HG03139 (cell line): ENCODE measurements at regions not wholly inside any gene's neighbourhood (a gene's known extent, or its start where the extent isn't known, plus 50 kb on each side); places are given as distances from the start of the nearest gene placed in this dataset.

Experiments
- ATAC-seq: cut with Tn5 transposase; IDR thresholded peaks from one replicate; pipeline ENCODE4 v1.9.1; 2021; ENCODE audit not compliant: unreplicated experiment

DNA sequence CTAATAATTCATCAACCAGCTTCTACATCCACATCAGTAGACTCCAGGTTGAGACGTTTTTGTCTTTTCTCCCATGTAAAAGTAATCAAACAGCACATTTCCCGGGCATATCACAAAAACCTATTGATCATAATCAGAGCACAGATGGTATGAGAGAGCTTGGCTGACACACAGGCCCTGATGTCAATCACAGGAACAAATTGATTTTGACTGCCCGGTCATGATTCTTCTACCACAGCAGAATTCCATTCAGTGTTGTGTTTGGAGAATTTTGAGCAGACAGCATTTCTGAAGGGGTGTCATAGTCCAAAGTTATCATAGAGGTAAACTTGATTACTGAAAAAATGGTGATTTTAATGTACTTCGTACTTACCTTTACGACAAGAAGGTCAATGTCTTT, 351.1 kb downstream of the ZSWIM6 start:
- no peak for ATAC-seq

DNA sequence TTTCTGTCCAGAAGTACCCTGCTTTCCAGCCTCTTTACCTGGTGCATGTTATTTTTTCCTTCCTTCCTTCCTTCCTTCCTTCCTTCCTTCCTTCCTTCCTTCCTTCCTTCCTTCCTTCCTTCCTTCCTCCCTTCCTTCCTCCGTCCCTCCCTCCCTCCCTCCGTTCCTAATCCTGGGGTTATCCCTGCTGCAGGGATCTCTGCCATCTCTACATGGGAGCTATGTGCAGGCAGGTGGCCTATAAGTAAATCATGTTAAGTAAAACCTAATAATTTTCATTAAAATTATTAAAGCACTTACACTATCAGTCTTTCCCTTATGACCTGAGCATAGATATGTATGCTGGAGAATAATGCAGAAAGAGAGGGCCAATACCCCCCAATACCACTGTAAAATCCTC, 351.9 kb downstream of the ZSWIM6 start:
- no peak for ATAC-seq

DNA sequence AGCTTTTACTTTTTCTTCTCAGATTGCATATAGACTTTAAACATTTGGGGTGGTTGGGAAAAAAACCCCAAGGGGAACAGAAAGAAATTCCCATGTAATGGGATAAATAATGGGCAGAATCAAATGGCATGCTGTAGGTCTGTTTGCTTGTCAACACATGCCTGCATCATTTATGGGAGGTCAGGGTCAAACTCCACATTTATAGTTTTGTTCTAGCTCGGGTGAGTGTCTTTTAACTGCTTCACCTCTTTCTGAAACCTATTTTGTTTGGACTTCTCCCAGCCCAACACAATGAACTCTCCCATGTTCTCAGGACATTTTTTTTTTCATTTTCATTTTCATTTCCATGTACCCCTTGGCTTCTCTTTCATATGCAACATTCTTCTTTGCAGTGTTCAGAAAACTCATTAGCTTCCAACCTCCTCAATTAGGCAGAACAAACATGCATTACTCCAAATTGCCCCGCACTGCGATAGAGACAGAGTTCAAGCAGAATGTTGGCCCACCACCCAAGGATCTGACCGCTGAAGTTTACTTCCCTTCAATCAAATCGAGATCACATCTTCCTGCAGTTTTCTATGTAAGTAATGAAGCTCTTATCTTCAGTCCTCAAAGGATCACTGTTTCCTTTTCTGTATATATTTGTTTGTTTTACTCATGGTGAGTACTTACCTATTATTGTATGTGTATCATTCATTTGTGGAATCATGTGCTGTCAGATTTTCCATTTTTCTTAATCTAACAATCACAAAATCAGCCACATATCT, 354.6 kb downstream of the ZSWIM6 start:
- ATAC-seq, result no peak

DNA sequence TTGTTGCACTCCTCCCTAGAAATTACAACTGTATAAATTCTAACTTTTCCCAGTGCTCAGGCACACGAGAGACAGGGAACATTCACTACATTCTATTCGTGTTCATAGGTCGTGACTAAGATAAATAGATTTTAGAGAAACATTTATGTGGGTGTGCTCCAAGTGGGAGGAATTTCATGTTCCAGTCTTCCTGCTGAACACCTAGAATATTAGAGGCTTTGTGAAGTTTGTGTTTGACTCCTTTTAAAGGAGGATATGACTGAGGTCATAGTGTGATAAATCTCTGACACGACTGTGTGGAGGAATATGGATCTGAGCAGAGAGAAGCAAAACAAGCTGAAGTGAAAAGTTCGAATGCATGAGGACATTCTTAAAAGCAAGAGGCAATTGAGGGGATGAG, 355.3 kb downstream of the ZSWIM6 start:
- no peak for ATAC-seq

DNA sequence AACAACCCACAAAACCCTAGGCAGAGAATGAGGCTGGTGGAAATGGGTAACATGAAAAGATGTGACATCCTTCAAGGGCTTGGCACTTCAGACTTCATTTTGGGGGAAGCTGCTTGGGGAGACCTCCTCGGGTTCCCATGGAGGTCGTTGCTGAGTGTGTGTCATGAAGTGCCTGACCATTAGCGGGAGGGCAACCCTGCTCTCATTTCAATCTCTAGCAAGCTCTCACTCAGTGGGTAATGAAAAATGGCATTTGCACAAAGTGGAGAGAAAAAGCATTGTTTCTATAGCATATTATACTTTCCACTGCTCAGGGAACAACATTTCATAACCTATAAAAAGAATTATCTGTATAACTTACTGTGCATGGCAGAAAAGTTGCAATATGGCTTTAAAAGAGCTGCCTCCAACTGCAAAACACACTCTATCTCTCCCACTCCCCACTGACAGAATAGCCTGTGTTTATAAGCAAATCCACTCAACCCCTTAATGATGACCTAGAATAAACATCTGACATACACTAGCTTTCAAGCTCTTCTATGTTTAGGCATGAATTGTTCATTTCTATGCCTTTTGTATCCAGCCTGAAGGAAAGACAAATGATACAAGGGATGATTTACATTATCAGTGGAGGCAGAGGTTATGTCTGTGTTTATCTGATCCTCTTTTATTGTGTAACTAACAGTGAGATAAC, 357.2 kb downstream of the ZSWIM6 start:
- ATAC-seq, result no peak

DNA sequence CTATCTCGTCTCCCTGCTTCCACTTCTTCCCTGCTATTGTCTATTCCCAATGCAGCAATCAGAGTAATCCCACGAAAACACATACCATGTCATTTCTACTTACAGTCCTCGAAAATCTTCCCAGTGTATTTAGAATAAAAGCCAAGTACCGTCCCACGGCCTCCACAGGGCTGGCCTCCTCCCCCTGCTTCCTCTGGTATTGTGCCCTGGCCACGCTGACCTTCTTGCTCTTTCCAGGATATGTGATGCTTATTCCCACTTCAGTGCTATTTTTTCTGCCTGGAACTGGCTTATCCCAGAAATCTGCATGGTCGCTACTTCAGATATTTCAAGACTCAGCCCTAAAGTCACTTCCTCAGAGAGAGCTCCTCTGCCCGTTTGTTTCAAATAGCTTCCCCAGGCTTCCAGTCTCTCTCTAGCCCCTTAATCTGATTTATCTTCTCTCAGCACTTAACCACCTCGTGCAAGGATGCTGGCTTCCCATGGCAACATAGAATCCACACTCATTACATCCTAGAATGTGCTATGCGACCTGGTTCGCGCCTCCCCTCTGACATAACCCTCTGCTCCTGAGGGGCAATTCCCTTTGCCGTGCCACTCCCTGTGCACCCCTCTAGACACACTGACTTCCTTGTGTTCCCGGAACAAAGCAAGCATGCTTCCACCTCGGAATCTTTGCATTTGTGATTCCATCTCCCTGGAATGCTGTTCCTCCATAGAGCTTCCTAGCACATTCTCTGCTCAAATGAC, 365.9 kb downstream of the ZSWIM6 start:
- no peak for ATAC-seq

DNA sequence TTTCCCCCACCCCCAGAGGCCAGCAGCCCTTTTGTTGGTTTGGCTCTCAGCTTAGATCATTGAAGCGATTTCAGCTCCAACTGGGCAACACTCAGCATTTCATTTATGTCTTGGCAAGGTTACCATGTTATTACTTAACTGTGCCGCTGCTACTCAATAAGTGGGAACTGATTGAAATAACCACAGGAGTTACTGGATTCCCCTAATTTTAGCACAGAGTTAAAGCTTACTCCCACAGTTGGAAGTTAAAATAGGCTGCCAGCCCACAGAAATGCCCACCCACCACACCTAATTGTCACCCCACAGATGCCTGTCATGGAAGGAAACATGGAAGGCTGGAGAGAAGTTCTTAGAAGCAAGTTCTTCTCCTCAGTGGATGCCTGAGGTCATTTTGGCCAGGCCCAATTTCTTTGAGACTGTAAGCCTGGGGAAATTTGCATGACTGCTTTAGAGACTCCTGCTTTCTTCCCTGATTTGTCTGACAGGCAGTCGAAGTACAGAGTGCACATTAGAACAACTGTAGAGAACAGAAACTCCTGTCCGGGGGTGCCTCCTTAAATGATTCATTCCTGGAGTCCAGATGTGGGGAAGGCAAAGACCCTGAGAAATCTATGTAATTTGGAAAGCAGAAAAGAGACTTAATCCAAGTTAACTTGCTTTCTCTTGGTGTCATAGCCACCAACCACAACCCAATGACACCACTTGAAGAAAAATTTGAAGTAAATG, 370.0 kb downstream of the ZSWIM6 start:
- ATAC-seq, result no peak

DNA sequence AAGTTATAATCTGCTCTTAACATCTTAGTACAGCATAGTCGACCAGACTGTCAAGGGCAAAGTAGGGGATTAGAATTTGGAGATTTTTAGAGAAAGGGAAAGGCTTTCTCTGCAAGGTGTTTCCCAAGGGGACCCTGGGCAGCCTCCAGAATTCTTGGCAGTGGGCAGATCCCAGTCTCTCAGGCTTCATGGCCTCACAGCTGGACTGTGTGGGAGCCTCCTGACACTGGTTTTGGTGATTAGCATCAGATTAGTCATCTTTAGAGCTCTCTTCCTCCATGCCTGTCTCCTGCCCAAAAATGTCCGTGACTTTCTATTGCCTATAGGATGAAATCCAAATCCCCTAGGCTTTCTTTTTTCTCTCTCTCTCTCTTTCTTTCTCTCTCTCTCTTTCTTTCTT, 370.7 kb downstream of the ZSWIM6 start:
- no peak for ATAC-seq

DNA sequence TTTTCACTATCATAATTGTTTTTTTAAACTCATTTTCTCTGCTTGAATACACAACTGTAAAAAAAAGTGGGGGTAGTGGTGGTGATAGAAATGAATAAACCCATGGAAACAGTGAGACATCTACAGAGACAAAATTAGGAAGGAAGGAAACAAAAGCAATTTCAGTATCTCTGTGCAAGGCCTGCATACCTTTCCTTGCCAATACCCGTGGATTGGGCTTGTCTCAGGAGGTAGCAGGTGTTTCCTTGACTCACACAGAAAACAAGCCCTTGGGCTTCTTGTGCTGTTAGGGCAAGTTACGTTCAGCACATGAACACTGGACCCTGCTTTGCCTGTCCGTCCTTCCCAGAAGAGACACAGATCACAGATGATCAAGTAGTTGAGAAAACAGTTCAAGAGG, 372.2 kb downstream of the ZSWIM6 start:
- ATAC-seq, result no peak

DNA sequence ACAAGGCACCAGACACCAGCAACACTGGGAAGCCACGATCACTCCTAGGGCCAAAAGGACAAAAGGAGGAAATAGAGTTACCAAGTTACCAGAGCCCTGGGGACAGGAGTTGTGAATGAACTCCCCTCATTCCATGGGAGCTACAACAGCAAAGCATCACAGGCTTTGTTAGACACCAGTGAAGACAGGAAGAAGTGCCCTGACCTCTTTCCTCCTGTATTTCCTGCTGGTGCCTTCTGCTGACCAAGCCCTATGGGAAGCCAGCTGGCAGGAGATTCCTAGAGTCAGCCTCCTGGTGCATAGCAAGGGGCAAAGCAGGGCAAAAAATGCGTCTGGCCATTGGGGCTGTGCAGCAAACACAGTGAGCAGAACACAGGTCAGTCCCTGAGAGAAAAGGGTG, 374.7 kb downstream of the ZSWIM6 start:
- no peak for ATAC-seq

DNA sequence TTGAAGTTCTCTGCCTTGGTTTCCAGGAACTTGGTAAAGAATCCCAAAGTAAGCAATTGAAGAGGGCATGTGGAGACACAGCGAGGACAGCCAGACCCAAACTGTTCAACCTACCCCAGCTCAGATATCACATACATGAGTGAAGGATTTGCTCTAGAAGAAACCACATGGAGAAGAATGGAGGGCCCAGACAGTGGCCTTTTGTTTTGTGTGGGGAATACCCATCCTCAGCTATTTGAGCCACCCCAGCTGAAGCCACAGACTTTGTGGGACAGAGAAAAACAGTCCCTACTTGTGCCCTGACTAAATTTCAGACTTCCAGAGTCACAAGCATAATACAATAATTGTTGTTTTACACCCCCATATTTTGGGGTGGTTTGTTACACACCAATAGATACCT, 387.1 kb downstream of the ZSWIM6 start:
- no peak for ATAC-seq

DNA sequence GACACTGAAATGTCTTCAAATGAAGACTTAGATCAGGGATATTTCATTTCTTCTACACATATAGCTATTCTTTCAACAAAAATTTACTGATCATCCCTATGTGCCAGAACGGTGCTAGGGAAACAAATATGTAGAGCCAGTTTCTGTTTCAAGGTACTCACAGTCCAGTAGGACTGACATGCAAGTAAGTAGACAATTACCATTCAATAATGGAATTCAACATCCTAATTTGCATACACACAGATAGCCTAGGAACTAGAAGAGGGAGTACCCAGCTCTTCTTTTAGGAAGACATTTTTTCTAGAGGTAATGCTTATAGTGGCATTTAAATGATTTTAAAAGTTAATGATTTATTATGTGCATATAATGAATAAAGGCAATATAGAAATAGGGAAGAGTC, 388.8 kb downstream of the ZSWIM6 start:
- ATAC-seq, result no peak

DNA sequence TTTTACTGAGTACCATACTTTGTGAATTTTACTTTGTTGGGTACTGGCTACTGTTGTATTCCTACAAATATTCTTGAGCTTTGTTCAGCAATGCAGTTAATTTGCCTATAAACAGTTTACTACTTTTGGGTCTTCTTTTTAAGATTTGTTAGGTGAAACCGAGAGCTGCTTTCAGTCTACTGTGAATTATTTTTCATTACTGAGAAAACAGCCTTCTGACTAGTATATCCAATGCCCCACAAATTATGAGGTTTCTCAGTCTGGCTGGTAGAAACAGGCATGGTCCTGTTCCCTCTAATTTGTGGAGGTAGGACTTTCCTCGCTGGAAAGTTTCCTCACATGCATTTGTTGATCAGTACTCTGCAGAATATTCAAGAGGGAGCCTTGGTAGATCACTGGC, 392.0 kb downstream of the ZSWIM6 start:
- ATAC-seq, result no peak

DNA sequence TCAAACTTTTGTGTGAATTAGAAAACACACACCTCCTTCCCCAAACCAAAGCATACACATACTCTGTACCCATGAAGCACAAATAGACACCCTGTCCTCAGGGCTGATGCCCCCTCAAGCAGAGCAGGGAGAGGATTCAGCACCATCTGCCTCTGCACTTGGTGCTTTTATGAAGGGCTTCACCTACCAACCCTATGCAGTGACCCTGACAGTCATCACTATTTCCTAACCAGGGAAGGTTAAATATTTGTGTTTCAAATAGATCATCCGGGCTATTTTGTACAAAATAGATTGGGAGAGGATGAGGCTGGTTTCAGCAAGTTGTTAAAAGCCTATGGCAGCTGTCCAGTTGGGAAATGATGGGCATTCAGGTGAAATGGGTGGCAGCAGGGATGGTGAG, 396.2 kb downstream of the ZSWIM6 start:
- no peak for ATAC-seq

DNA sequence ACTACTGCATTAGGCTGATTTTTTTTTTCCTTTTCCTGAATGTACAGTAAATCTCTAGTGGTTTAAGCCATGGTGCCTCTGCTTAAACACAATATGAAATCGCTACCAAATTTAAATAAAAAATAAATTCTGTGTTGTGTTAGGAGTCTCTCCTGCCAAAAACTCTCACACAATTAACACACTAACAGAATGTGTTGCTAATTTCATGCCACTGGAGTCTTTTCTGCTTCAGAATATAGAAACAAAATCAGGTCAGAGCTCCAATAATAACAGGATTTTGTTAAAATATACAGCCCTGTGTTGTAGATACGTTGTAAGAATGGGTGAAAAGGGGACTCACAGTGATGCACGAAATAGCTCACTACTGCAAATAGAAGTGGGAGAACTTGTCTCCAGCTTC, 398.8 kb downstream of the ZSWIM6 start:
- ATAC-seq, result no peak

DNA sequence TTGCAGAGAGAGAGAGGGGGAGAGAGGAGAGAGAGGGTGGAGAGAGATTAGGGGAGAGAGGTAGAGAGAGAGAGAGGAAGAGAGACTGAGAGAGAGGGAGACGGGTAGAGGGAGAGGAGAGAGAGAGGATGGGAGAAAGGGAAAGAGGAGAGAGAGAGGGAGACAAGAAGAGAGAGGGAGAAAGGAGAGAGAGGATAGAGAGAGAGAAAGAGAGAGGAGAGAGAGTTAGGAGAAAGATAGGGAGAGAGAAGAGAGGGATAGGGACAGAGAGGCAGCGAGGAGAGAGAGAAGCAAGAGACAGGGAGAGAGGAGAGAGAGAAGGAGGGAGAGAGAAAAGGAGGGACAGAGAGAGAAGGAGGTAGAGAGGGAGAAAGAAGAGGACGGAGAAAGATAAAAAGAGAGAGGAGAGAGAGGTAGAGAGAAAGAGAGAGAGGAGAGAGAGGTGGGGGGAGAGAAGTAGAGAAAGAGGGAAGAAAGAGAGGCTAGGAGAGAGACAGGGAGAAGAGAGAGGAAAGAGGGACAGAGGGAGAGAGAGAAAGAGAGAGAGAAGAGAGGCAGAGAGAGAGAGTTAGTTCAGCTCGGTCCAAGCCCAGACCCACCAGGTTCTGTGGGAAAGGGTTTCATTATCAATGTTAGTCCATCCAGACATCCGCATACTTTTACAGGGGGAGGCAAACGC, 399.3 kb downstream of the ZSWIM6 start:
- no peak for ATAC-seq

DNA sequence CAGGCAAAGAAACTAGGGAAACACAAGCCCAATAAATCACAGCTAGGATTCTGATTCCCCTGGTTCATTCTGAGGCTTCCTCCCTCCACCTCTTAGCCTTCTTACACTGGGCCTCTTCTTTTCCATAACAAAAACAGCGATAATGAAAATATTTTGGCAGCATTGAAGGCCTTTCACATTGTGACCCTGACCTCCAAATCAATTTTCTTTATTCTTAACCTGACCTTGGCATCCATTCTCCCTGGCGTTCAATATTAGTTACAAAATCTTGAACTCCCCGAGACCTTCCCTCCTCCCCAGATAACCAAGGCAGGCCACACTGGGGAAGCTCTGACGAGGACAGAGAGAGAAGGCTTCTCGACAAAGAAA, 399.9 kb downstream of the ZSWIM6 start:
- no peak for ATAC-seq

DNA sequence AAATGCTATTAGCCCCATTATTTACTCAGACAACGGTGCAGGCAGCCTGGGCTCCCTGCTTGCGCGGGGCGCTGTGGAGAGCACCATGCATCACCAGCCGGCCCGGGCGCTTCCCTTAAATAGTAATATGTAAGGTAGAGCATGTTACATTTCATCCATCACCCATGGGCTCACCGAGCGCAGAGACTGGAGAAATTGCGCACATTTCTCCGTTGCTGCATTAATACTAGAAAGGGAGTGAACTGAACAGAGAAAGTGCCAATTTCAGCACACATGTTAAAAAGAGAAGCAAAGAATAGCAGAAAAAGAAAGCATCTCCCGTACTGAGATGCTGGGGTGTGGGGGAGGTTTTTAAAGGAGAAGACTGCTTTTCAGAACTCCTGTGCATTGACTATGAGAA, 400.3 kb downstream of the ZSWIM6 start:
- no peak for ATAC-seq

DNA sequence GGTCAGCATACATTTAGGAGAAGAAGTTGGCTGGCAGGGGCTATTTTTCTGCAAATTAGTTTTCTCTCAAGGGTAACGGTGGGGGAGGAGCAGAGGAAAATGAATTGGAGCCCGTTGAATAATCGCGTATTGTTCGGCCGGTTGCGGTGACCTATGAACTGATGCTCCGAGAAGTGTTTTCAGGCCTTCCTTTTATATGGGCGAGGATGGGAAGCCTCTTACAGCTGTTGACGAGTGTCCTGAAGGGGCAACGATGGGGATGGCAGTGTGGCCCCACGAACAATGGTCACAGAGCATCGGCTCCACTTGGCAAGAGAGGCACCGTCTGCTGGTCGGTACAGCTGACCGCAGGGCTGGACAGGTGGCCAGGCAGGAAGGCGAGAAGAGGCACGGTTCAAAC, 400.7 kb downstream of the ZSWIM6 start:
- ATAC-seq, result no peak

DNA sequence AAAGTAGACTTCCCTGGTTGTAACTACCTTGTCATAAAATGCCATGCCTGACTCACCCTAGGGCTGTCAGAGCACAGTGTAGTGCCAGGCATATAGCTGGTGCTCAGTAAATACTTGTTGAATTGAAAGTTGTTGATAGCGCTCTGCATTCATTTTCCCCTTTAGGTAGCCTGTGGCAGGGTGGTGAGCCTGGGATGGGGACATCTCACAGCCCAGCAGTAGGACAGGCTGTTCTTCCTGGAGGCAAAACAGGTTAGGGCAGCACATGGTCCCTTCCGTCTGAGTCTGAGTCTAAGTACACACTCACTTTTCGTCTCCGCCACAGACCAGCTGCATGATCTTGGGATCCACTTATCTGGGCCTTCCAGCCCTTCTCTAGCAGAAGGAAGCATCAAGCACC, 401.9 kb downstream of the ZSWIM6 start:
- ATAC-seq, result no peak

DNA sequence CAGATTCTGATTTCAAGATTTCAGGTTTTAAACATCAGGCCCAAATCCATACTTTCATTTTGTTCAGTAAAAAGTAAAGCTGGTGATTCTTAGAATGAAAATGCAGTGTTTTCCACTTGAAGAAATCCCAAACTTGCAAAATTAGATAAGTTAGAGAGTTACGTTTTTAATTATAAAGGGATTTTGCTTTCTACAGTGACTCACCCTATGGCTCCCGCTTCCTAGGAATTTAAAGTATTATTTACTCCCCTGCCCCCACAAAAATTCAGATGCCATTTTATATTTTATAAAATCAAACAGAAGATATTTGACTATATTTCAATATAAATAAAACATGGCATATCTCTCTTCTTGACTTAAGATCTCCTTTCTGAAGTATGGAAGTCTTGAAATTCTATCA, 402.9 kb downstream of the ZSWIM6 start:
- ATAC-seq, result no peak
